Endothelial cell of umbilical vein (primary cell): ENCODE measurements at regions not wholly inside any gene's neighbourhood (a gene's known extent, or its start where the extent isn't known, plus 50 kb on each side); places are given as distances from the start of the nearest gene placed in this dataset.

Experiments
- BruUV-seq: library from RNA; stranded (reverse); fragments of 400-500 nt; replicated peaks from 2 replicates; lab custom pipeline; 2021; lab: Mats Ljungman, UMichigan
- CTCF ChIA-PET: fragments of 300-600, 350-600 bp; sonication (Branson Sonifier 250); formaldehyde crosslinking; loops from one replicate; lab custom pipeline; 2021; ENCODE audit warnings: antibody characterized with exemption, inconsistent platforms; lab: Charles Lee
- POLR2A ChIA-PET: fragments of 300-600, 350-600 bp; sonication (Branson Sonifier 250); formaldehyde crosslinking; loops from one replicate; lab custom pipeline; 2021; ENCODE audit warnings: antibody characterized with exemption, inconsistent platforms; lab: Charles Lee
- DNase-seq: peaks from one replicate; pipeline ENCODE4 v3.0.0-alpha.2; 2011; ENCODE audit warnings: low read depth, low spot score
- FAIRE-seq: peaks from 2 replicates; lab custom pipeline; 2011; peaks lifted over from hg19 to GRCh38; lab: Jason Lieb, UNC
- H2AFZ ChIP-seq: 2 replicates; pipeline ENCODE4 v1.6.0; 2012; ENCODE audit warnings: low read depth, low read length, control low read depth, inconsistent platforms
- H3K27ac ChIP-seq: 2 replicates; pipeline ENCODE4 v1.5.1; 2011; ENCODE audit warnings: low read depth, mild to moderate bottlenecking, control low read depth, low read length, moderate library complexity; ENCODE audit not compliant: insufficient read depth
- H3K27me3 ChIP-seq, 2 experiments: 2 replicates each; pipeline versions ENCODE4 v1.6.0 to v1.6.1; 2011; ENCODE audit warnings: low read length in 2 of 2, mixed read lengths in 1 of 2; ENCODE audit not compliant: control insufficient read depth in 2 of 2, insufficient read depth in 2 of 2
- H3K36me3 ChIP-seq, 2 experiments: 2 replicates in 1 of 2; 3 replicates in 1 of 2; pipeline ENCODE4 v1.5.1; 2011; ENCODE audit warnings: low read length in 2 of 2, mild to moderate bottlenecking in 1 of 2, moderate library complexity in 1 of 2; ENCODE audit not compliant: control insufficient read depth in 2 of 2, insufficient read depth in 2 of 2; ENCODE audit errors: extremely low read depth in 1 of 2
- H3K4me1 ChIP-seq: 3 replicates; pipeline ENCODE4 v1.5.1; 2011; ENCODE audit warnings: mild to moderate bottlenecking, low read length; ENCODE audit not compliant: control insufficient read depth, insufficient read depth; ENCODE audit errors: extremely low read depth
- H3K4me2 ChIP-seq: 2 replicates; pipeline ENCODE4 v1.6.1; 2011; ENCODE audit warnings: low read length, control low read depth, mixed read lengths; ENCODE audit not compliant: insufficient read depth
- H3K4me3 ChIP-seq, 3 experiments: fragments of 200-600 bp in 1 of 3; sonication (generic), shearing (Covaris generic) in 1 of 3; replicated peaks in 1 of 3; 2 replicates each; pipeline ENCODE4 v1.5.1; 2011 to 2016; ENCODE audit warnings: control low read depth in 3 of 3, low read length in 3 of 3, mild to moderate bottlenecking in 2 of 3, inconsistent platforms in 1 of 3, low read depth in 1 of 3, moderate library complexity in 1 of 3; ENCODE audit not compliant: insufficient read depth in 1 of 3
- H3K79me2 ChIP-seq: 2 replicates; pipeline ENCODE4 v1.6.0; 2012; ENCODE audit warnings: low read length, inconsistent platforms; ENCODE audit not compliant: control insufficient read depth, insufficient read depth
- H3K9ac ChIP-seq: replicated peaks from 2 replicates; pipeline ENCODE3; 2011; ENCODE audit warnings: low read length, control low read depth; ENCODE audit not compliant: insufficient read depth; ENCODE audit errors: extremely low read depth
- H3K9me1 ChIP-seq: replicated peaks from 3 replicates; pipeline ENCODE4 v1.6.0; 2011; ENCODE audit warnings: mild to moderate bottlenecking, low read length; ENCODE audit not compliant: control insufficient read depth, insufficient read depth; ENCODE audit errors: extremely low read depth
- H3K9me3 ChIP-seq: replicated peaks from 2 replicates; pipeline ENCODE4 v1.5.1; 2012; ENCODE audit warnings: low read length, inconsistent platforms; ENCODE audit not compliant: control insufficient read depth, insufficient read depth
- H4K20me1 ChIP-seq: replicated peaks from 2 replicates; pipeline ENCODE3; 2011; ENCODE audit warnings: mild to moderate bottlenecking, low read length; ENCODE audit not compliant: control insufficient read depth, insufficient read depth; ENCODE audit errors: extremely low read depth
- CTCF ChIP-seq, 2 donors: IDR thresholded peaks; 1 replicate in 1 of 2; 2 replicates in 1 of 2; pipeline ENCODE4 v1.5.1; 2011; ENCODE audit warnings: low read length in 2 of 2, mild to moderate bottlenecking in 2 of 2, moderate library complexity in 2 of 2, control low read depth in 1 of 2, inconsistent platforms in 1 of 2, low read depth in 1 of 2; ENCODE audit not compliant: insufficient read depth in 1 of 2; ENCODE audit errors: extremely low read depth in 1 of 2
- EZH2 ChIP-seq: IDR thresholded peaks from 2 replicates; pipeline ENCODE4 v1.6.1; 2012; ENCODE audit warnings: borderline replicate concordance, low read depth, mild to moderate bottlenecking, moderate library complexity, low read length, inconsistent platforms; ENCODE audit not compliant: severe bottlenecking
- FOS ChIP-seq: IDR thresholded peaks from 2 replicates; pipeline ENCODE4 v1.6.1; 2011; ENCODE audit warnings: mild to moderate bottlenecking, low read length, moderate library complexity, borderline replicate concordance; ENCODE audit not compliant: insufficient read depth
- GATA2 ChIP-seq: IDR thresholded peaks from 2 replicates; pipeline ENCODE4 v1.7.0; 2011; ENCODE audit warnings: low read depth, mild to moderate bottlenecking, moderate library complexity, mixed read lengths, low read length; ENCODE audit not compliant: insufficient read length, insufficient read depth
- JUN ChIP-seq: IDR thresholded peaks from 2 replicates; pipeline ENCODE4 v1.6.1; 2011; ENCODE audit warnings: borderline replicate concordance, low read depth; ENCODE audit not compliant: insufficient read length, insufficient read depth
- MAX ChIP-seq: IDR thresholded peaks from 2 replicates; pipeline ENCODE4 v1.6.1; 2011; ENCODE audit not compliant: insufficient read depth, insufficient read length
- MYC ChIP-seq: IDR thresholded peaks from one replicate; pipeline ENCODE4 v1.6.1; 2011; ENCODE audit warnings: mild to moderate bottlenecking, low read depth, low read length
- POLR2A ChIP-seq: IDR thresholded peaks from 2 replicates; pipeline ENCODE4 v1.6.1; 2012; ENCODE audit warnings: low read depth, mild to moderate bottlenecking, control low read depth, low read length
- POLR2AphosphoS5 ChIP-seq: IDR thresholded peaks from 2 replicates; pipeline ENCODE4 v1.6.1; 2012; ENCODE audit warnings: low read depth, mild to moderate bottlenecking, control low read depth, low read length, moderate library complexity; ENCODE audit not compliant: insufficient read depth
- dilution Hi-C: fragments of 300-500 bp; cut with MboI; formaldehyde crosslinking; loops from one replicate; pipeline ENCODE4 v1.15.0; 2019; ENCODE audit warnings: low sequenced_read_pairs; ENCODE audit not compliant: extremely low pct_ligation_motif_present
- intact Hi-C: fragments of 100-400 bp; cut with micrococcal nuclease; formaldehyde crosslinking; loops from one replicate; pipeline ENCODE4 v1.10.0; 2022

- Histone ChIP-seq H2AFZ (no peak overlapping the region), H3K4me1 (no peaks in the 10 kb centered on the region), H3K4me2 (no peak overlapping the region), H3K79me2 (no peaks in the 10 kb centered on the region), H3K9ac (no peak overlapping the region), H3K36me3 (no peaks in the 10 kb centered on the region), H3K9me3 (peaks cover 2% of the 10 kb centered on the region), H3K9me1 (no peaks in the 10 kb centered on the region), H3K4me3 (no peak overlapping the region), H4K20me1 (no peaks in the 10 kb centered on the region), H3K27ac (no peak overlapping the region), H3K27me3 (no peaks in the 10 kb centered on the region)
- POLR2A ChIA-PET, result no interaction called here
- FAIRE-seq (no peak), DNase-seq (no peak)
- intact Hi-C loops (no loop called here), dilution Hi-C loops (no loop called here)
- no TSS peak for BruUV-seq
- TF ChIP-seq JUN, result no peak
- no peak for TF ChIP-seq CTCF (IDR thresholded peaks at IDR 0.05; ENCODE audit: extremely low read depth in 1 of 2, insufficient read depth in 1 of 2, low read depth in 1 of 2, low read length in 2 of 2)
- no peak for TF ChIP-seq EZH2
- TF ChIP-seq POLR2AphosphoS5, result no peak
- TF ChIP-seq FOS, result no peak
- no peak for TF ChIP-seq MAX
- no peak for TF ChIP-seq GATA2
- no peak for TF ChIP-seq POLR2A
- no peak for TF ChIP-seq MYC
- CTCF ChIA-PET, result no interaction called here
These were observed 335.3 kb upstream of the ZNF507 start for GRCh38 chr19:32010071-32010470.
